Posterior cingulate gyrus (tissue), 11 donors: ENCODE measurements at regions not wholly inside any gene's neighbourhood (a gene's known extent, or its start where the extent isn't known, plus 50 kb on each side); places are given as distances from the start of the nearest gene placed in this dataset.
A peak's percentile ranks its signal among the peaks of the same experiment; 100 is the strongest.

ENCODE experiments used
- DNase-seq, 10 donors: peaks; one replicate each; pipeline versions ENCODE4 v3.0.0 to v3.0.0-alpha.2; 2020 to 2021; ENCODE audit warnings: mixed read lengths in 3 of 10
- intact Hi-C: fragments of 100-400 bp; cut with DNase I; formaldehyde crosslinking; loops from one replicate; pipeline ENCODE4 v1.15.1; 2023

GRCh38 chr21:43333298-43334062 lies 93.5 kb downstream of the SIK1 start:
- peak in 7 of 10 donors; percentile 27 to 93 (median 56) for DNase-seq
- intact Hi-C loops = no loop called here

GRCh38 chr21:43332861-43333297 lies 94.1 kb downstream of the SIK1 start:
- intact Hi-C loops = no loop called here
- DNase-seq = peak in 2 of 10 donors; percentile 72 to 79

- intact Hi-C loops = no loop called here
- DNase-seq = peak; percentile 48 to 96 (median 76)
Measured at GRCh38 chr21:43331962-43332828, 94.7 kb downstream of the SIK1 start.

- intact Hi-C loops = no loop called here
- DNase-seq = peak in 3 of 10 donors; percentile 21 to 77 (median 76)
Measured at GRCh38 chr21:43331111-43331961, 95.6 kb downstream of the SIK1 start.

DNA sequence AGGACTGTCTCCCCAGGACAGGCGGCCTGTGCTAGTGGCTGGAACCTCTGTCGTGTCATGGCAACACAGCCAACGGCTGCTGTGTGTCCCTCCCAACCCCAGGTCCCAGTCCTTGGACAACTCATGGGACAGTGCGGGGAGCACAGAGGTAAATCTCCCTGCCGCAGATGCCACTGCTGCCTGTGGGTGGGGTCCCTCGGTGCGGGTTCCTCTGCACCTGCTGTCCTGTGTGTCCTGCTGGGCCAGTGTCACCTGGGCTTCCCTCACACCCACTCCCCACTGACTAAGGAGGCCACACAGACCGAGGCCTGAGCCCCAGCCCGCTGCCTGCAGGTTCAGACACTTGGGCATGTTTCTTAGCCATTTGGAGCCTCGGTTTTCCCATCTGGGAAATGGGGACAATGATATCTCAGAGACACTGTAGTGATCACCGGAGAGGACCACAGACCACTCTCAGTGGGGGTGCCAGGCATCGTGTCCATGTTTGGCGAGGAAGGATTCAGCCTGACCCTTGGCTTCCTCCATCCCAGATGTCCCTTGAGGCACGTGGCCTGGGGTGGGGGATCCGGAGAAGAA lies 96.5 kb downstream of the SIK1 start:
- peak in 4 of 10 donors; percentile 16 to 73 (median 52) for DNase-seq
- intact Hi-C loops = no loop called here

DNA sequence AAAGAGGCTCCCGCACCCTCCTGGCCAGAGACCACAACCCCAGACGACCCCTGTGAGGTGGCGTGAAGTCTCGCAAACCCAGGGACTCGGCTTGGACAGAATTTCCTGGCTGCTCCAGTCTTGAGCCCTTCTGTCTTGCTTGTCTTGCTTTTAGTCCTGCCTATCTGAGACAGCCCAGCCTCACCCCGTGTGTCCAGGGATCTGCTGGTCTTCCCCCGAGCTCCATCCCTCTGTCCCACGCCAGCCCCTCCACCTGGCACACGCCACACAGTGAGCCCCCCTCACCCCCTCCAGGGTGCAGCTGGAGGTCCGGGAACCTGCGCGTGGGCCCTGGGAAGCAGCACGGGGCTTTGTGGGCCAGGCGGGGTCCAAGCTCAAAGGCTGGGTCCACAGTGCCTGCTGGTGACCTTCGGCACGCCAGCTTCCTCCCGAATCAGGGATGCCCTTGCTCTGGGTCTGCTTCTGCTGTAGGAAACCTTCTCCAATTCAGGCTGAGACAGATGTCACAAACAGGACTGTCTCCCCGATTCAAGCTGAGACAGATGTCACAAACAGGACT lies 97.1 kb downstream of the SIK1 start:
- peak in 4 of 10 donors; percentile 16 to 78 (median 64) for DNase-seq
- intact Hi-C loops = no loop called here

DNA sequence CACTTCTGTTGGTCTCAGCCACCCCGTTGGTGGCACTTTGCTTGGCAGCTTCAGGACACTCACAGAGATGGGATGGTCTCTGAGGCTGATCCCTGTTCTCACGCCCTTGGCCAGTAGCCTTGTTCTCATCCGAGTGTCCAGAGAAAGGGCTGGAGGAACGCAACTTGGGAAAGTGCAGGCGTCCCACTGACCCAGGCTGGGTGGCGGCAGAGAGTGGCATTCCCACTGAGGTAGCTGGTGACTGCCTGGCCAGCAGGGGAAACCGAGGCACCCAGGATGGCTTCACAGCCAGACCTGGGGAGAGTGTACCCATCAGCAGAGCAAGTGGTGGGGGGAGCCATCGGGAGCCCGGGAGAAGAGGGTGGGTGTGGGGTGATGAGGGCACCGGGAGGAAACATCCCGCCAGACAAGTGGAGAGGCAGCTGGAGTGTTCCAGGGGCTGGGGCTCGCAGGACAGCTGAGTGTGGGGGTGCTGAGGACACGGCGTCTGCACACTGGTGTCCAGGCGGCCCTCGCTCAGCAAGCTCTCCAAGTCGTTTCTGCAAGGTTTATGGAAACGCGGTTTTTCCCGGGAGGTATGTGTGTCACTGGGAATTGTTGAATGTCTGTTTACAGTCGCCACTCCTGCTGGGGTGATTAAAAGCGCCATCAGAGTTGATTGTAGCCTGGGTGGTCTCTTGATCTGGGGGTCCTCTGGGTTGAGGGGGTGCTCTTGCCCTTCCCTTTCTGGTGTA lies 97.8 kb downstream of the SIK1 start:
- DNase-seq = peak in 3 of 10 donors; percentile 16 to 74 (median 67)
- intact Hi-C loops = no loop called here

- DNase-seq = peak in 2 of 10 donors; percentile 46 to 61
- intact Hi-C loops = no loop called here
Measured at GRCh38 chr21:43328185-43328957, 98.6 kb downstream of the SIK1 start.

DNA sequence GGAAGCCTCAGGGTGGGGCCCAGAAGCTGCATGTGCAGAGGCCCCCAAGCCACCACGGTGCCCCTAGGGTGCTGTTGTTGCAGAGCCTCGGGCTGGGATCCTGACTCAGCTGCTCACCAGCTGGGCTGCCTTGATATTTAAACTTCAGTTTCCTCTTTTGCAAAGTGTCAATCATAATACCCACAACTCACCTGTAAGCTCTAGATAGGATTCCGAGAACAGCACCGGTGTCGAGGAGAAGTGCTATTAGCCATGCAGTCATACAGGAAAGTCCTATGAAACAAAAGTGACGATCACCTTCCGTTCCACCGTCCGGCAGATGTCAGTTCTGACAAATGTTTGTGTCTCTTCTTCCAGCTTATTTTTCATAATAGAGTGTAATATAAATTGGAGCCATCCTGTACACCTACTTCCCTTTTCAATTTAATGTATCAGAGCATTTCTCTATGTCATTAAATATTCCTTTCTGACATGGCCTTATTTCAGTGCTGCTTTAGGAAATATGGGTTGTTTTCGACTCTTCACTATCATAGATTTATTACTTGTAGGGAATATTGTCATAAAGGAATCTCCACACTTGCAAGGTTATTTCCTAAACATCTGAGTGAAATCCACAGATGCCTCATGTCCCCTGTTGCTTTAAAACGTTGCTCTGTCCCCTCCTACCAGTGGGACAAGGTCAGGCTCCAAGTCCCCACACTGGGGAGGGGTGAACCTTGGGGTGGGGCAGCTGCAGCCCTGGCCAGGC lies 100.8 kb downstream of the SIK1 start:
- DNase-seq = no peak
- intact Hi-C loops = no loop called here

DNA sequence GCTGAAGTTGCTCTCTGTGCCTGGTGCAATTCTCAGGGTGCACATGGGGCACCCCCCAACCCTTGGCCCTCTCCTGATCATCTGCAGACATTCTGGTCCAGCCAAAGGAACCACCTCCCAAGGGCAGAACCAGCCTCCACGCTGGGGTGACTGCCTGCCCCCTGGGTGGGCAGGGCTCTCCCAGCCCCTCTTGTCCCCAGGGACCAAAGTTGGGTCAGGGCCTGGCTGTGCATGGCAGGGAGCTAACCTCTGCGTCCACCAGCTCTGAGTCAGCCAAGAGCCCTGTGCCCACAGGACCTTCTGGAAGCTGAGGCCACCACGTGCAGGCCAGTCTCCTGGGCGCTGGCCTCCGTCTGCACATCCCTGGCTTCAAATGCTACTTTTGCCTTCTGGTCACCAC lies 101.9 kb downstream of the SIK1 start:
- intact Hi-C loops = no loop called here

DNA sequence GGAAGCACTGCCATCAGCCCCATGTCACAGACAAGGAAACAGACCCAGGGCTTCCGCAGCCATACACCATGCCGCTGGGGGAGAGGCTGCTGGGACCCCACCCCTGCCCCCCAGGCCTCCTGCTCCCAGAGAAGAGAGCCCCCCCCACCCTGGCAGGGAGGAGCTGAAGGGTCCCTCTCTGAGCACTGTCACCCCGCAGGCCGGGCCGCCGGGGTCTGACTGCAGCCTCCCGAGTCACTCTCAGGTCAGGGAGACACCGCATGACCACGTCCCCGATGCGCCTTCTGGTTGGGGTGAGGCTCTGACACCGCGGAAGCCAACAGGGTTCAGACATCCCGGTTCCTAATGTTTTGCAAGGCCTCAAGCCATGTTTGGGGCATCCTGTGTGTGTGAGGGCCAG lies 102.3 kb downstream of the SIK1 start:
- no peak for DNase-seq
- intact Hi-C loops = no loop called here

More for the DNA sequence above, 101.9 kb downstream of the SIK1 start:
- no peak for DNase-seq

DNA sequence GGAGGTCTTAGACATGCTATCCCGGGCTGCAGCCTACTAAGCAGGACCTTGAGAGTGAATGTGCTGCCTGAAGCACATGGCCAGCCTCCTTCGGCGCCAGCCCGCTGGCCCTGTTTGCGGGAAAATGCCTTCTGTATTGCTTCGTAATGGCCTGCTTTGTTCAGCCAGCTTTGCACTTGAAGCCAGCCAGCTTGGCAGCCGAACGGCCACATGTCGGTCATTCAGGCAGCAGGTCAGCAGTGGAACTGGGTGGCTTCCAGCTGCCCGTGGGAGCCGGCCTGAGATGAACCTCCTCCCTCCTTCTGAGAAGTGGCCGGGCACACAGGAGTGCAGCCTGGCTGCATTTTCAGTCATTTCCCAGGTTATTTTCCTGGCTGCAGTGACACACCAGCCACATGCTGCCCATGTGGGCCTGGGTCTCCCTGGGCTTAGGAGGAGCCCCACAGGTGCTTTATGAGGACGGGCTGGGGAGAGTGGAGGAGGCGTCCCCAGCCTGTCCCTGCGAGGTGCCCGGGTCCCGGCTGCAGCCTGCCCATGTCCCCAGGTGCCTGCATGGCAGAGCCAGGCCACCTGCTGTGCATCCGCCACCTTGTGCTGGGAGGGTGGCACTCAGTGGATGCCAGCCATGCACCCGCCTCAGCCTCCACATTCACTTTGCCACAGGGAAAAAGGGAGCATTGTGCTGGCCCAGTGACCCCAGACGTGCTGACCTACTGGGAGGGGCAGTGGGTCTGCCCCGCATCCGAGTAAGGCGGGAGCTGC lies 103.5 kb downstream of the SIK1 start:
- peak; percentile 65 to 97 (median 80) for DNase-seq
- intact Hi-C loops = no loop called here

DNA sequence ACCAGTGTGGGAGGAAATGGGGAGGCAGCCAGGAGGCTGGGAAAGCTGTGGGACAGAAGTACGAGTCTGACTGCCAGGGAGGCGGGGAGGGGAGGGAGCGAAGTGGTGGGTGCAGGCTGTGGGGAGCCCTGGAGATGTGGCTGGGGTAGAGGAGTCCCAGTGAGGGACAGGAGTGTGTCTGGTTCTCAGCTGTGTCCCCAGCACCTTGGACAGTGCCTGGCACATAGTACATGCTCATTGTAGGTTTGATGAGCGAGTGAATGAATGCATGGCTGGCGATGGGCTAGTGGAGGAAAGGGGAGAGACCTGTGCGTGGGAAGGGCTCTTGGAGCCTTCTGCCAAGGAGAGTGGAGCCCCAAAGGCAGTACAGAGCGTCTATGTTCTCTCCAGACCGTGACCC lies 104.1 kb downstream of the SIK1 start:
- intact Hi-C loops = no loop called here
- DNase-seq = no peak

- intact Hi-C loops = no loop called here
- DNase-seq = no peak
Measured at GRCh38 chr21:43322311-43322710, 104.6 kb downstream of the SIK1 start.

DNA sequence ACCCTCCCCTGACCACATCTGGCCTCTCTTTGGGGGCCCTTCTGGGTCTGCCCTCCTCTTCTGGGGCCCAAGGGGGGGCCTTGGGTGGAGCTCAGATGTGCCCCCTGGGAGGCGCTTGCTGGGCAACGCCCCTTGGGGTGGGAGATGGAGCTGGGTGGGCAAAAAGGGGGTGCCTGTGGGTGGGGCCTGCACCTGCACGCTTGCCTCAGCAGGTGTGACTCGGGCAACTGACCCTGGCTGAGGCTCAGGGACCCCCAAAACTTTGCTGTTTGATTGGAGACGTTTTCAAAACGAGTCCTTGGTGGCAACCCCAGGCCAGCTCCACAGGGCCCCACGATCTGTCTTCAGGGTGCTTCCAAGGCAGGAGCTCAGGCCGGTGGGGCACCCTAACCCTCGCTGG lies 105.3 kb downstream of the SIK1 start:
- intact Hi-C loops = no loop called here
- no peak for DNase-seq

GRCh38 chr21:43321111-43321510 lies 105.8 kb downstream of the SIK1 start:
- intact Hi-C loops = no loop called here
- DNase-seq = no peak

DNA sequence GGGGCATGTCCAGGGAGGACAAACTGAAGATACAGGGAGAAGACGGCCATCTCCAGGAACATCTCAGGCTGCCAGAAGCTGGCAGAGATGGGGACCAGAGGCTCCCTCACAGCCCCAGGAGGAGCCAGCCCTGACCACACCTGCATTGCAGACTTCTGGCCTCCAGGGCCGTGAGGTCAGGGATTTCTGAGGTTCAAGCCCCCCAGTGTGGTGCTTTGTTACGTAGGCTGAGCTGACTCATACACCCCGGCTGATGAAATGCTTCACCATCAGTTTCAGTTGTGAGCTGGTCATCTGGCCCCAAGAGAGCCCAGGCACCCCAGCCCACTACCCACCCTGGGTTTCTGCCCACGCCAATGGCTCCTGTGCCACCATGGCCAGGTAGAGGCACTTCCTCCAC lies 106.4 kb downstream of the SIK1 start:
- intact Hi-C loops = no loop called here
- peak in 2 of 10 donors; percentile 44 to 68 for DNase-seq
